ENCODE measurements at regions not wholly inside any gene's neighbourhood (a gene's known extent, or its start where the extent isn't known, plus 50 kb on each side); places are given as distances from the start of the nearest gene placed in this dataset.

DNA sequence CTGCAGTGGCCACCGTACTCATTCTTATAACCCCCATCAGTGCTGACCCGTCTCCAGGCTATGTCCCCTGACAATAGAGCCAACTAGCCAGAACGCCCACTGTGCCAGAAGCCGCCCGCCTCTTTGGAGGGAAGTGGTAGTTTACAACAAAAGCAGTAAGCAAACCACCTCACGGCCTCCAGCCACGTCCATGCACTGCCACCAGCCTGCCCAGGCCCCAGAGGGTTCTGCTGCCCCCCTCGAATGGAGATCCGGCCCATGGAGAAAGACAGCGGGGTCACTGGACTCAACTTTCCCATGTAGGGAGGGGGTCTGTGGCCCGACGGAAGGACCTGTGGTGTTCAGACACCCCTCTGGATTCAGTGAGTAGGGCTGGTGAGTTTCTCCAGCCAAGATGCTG is 340.3 kb downstream of the CTTN start:
- TF ChIP-seq POLR2A (IDR thresholded peaks at IDR 0.05; ENCODE audit: borderline replicate concordance, extremely low read depth, insufficient read depth, insufficient read length) (no peak), CTCF (IDR thresholded peaks at IDR 0.05 in 2 of 3, conservative IDR thresholded peaks at IDR 0.05 in 1 of 3; ENCODE audit: borderline replicate concordance in 1 of 3, insufficient read depth in 1 of 3, low read depth in 2 of 3, low read length in 2 of 3) (no peak), YY1 (IDR thresholded peaks at IDR 0.05; ENCODE audit: extremely low read depth, insufficient replicate concordance, low read depth, low read length) (no peak), FOSL1 (IDR thresholded peaks at IDR 0.05; ENCODE audit: low read depth) (no peak), ZFX (IDR thresholded peaks at IDR 0.05) (no peak), POLR2AphosphoS5 (IDR thresholded peaks at IDR 0.05; ENCODE audit: low read depth, low read length) (no peak), SP1 (IDR thresholded peaks at IDR 0.05; ENCODE audit: low read depth) (no peak), EZH2 (IDR thresholded peaks at IDR 0.05) (no peak), EZH2phosphoT487 (IDR thresholded peaks at IDR 0.05; ENCODE audit: borderline replicate concordance) (no peak), ZNF274 (IDR thresholded peaks at IDR 0.05; ENCODE audit: low read depth, low read length) (no peak), CEBPB (IDR thresholded peaks at IDR 0.05; ENCODE audit: low read depth) (no peak), JUND (IDR thresholded peaks at IDR 0.05) (no peak), ZBTB33 (IDR thresholded peaks at IDR 0.05; ENCODE audit: extremely low read depth, insufficient replicate concordance, low read length) (no peak)
- TF ChIP-seq, protein P1, sequence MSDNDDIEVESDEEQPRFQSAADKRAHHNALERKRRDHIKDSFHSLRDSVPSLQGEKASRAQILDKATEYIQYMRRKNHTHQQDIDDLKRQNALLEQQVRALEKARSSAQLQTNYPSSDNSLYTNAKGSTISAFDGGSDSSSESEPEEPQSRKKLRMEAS (IDR thresholded peaks at IDR 0.05): no peak
